CD4-positive, alpha-beta T cell (primary cell): ENCODE measurements at regions not wholly inside any gene's neighbourhood (a gene's known extent, or its start where the extent isn't known, plus 50 kb on each side); places are given as distances from the start of the nearest gene placed in this dataset.

Experiments used
- ATAC-seq: fragments of 200-7000 bp; cut with Tn5 transposase; one replicate; pipeline ENCODE4 v1.10.0; 2022; ENCODE audit warnings: mild to moderate bottlenecking; ENCODE audit not compliant: poor library complexity
- CTCF ChIA-PET: fragments of 350-600 bp; sonication (Branson Sonifier 250); formaldehyde crosslinking; loops from one replicate; lab custom pipeline; 2021; ENCODE audit warnings: antibody characterized with exemption, inconsistent platforms; lab: Charles Lee
- POLR2A ChIA-PET: fragments of 350-600 bp; sonication (Branson Sonifier 250); formaldehyde crosslinking; loops from one replicate; lab custom pipeline; 2021; ENCODE audit warnings: antibody characterized with exemption, inconsistent platforms; lab: Charles Lee
- DNase-seq, 14 experiments: peaks; one replicate each; pipeline ENCODE4 v3.0.0-alpha.2; 2013 to 2020; ENCODE audit warnings: mixed read lengths in 2 of 14
- H3K27ac ChIP-seq, 2 donors: one replicate each; pipeline versions ENCODE4 v1.5.1 to v1.7.0; 2013; ENCODE audit warnings: low read length in 2 of 2, low read depth in 1 of 2, mild to moderate bottlenecking in 1 of 2
- H3K27me3 ChIP-seq, 2 experiments: 1 replicate in 1 of 2; 2 replicates in 1 of 2; pipeline versions ENCODE4 v1.6.1 to v1.7.0; 2013; ENCODE audit warnings: low read length in 2 of 2, control low read depth in 1 of 2, mild to moderate bottlenecking in 1 of 2, moderate library complexity in 1 of 2; ENCODE audit not compliant: insufficient read depth in 2 of 2, control insufficient read depth in 1 of 2
- H3K36me3 ChIP-seq: one replicate; pipeline ENCODE4 v1.6.1; 2013; ENCODE audit warnings: low read length, control low read depth; ENCODE audit not compliant: insufficient read depth
- H3K4me1 ChIP-seq: one replicate; pipeline ENCODE4 v1.6.1; 2013; ENCODE audit warnings: low read length, control low read depth; ENCODE audit not compliant: insufficient read depth
- H3K4me3 ChIP-seq: one replicate; pipeline ENCODE4 v1.5.1; 2013; ENCODE audit warnings: mild to moderate bottlenecking, low read length, moderate library complexity
- H3K9me3 ChIP-seq, 2 experiments: 1 replicate in 1 of 2; 2 replicates in 1 of 2; pipeline versions ENCODE4 v1.6.1 to v1.7.0; 2013; ENCODE audit warnings: low read length in 2 of 2, mild to moderate bottlenecking in 2 of 2, control low read depth in 1 of 2, moderate library complexity in 1 of 2; ENCODE audit not compliant: control insufficient read depth in 1 of 2, insufficient read depth in 1 of 2
- H3K27ac Mint-ChIP-seq: one replicate; pipeline ENCODE4 v1.8.0; 2020; ENCODE audit warnings: mixed read lengths
- H3K27me3 Mint-ChIP-seq: one replicate; pipeline ENCODE4 v1.8.0; 2021; ENCODE audit warnings: mixed read lengths
- H3K36me3 Mint-ChIP-seq: one replicate; pipeline ENCODE4 v1.8.0; 2021; ENCODE audit warnings: low read depth, mixed read lengths
- H3K4me1 Mint-ChIP-seq: one replicate; pipeline ENCODE4 v1.8.0; 2021; ENCODE audit warnings: low read depth, mixed read lengths
- H3K4me3 Mint-ChIP-seq: one replicate; pipeline ENCODE4 v1.8.0; 2020; ENCODE audit warnings: mild to moderate bottlenecking, mixed read lengths
- H3K9me3 Mint-ChIP-seq: one replicate; pipeline ENCODE4 v1.8.0; 2020; ENCODE audit warnings: mixed read lengths
- CTCF ChIP-seq: fragments of 200-600 bp; IDR thresholded peaks from one replicate; pipeline ENCODE4 v1.8.0; 2022; ENCODE audit warnings: antibody characterized with exemption, mild to moderate bottlenecking
- intact Hi-C, 2 experiments: fragments of 100-400 bp; cut with DNase I in 1 of 2; cut with micrococcal nuclease in 1 of 2; formaldehyde crosslinking; loops; one replicate each; pipeline versions ENCODE4 v1.15.1 to v1.9.0; 2023 to 2025; cut with DNase I, micrococcal nuclease

GRCh38 chr5:105197531-105197930, 1634.9 kb upstream of the NUDT12 start:
- CTCF ChIA-PET: no interaction called here
- POLR2A ChIA-PET: no interaction called here
- no peak overlapping the region for H3K4me3 Mint-ChIP-seq
- H3K4me1 Mint-ChIP-seq: no peaks in the 10 kb centered on the region
- Histone ChIP-seq H3K36me3 (no peaks in the 10 kb centered on the region), H3K27ac (no peak overlapping the region), H3K4me1 (no peaks in the 10 kb centered on the region), H3K9me3 (no peaks in the 10 kb centered on the region), H3K27me3 (no peaks in the 10 kb centered on the region), H3K4me3 (no peak overlapping the region)
- H3K36me3 Mint-ChIP-seq: no peaks in the 10 kb centered on the region
- H3K9me3 Mint-ChIP-seq: no peaks in the 10 kb centered on the region
- ATAC-seq: no peak
- H3K27ac Mint-ChIP-seq: no peak overlapping the region
- no peak for TF ChIP-seq CTCF
- intact Hi-C loops: no loop called here
- DNase-seq: no peak
- no peaks in the 10 kb centered on the region for H3K27me3 Mint-ChIP-seq

GRCh38 chr5:105195765-105196164, 1633.2 kb upstream of the NUDT12 start:
- CTCF ChIA-PET: no interaction called here
- Histone ChIP-seq H3K9me3 (no peaks in the 10 kb centered on the region), H3K27ac (no peak overlapping the region), H3K36me3 (no peaks in the 10 kb centered on the region), H3K27me3 (no peaks in the 10 kb centered on the region), H3K4me1 (no peaks in the 10 kb centered on the region), H3K4me3 (no peak overlapping the region)
- no peak for TF ChIP-seq CTCF
- no peaks in the 10 kb centered on the region for H3K4me1 Mint-ChIP-seq
- H3K36me3 Mint-ChIP-seq: no peaks in the 10 kb centered on the region
- no peak overlapping the region for H3K27ac Mint-ChIP-seq
- H3K27me3 Mint-ChIP-seq: no peaks in the 10 kb centered on the region
- ATAC-seq (no peak), DNase-seq (no peak)
- H3K4me3 Mint-ChIP-seq: no peak overlapping the region
- POLR2A ChIA-PET: no interaction called here
- H3K9me3 Mint-ChIP-seq: peaks cover 2% of the 10 kb centered on the region
- intact Hi-C loops: no loop called here

GRCh38 chr5:105172918-105173317, 1610.3 kb upstream of the NUDT12 start:
- Histone ChIP-seq H3K4me1 (no peaks in the 10 kb centered on the region), H3K9me3 (no peaks in the 10 kb centered on the region), H3K36me3 (no peaks in the 10 kb centered on the region), H3K4me3 (no peak overlapping the region), H3K27ac (no peak overlapping the region), H3K27me3 (no peaks in the 10 kb centered on the region)
- POLR2A ChIA-PET: no interaction called here
- Mint-ChIP-seq H3K27ac (no peak overlapping the region), H3K36me3 (no peaks in the 10 kb centered on the region), H3K9me3 (peaks cover 10% of the 10 kb centered on the region), H3K4me1 (no peaks in the 10 kb centered on the region), H3K4me3 (no peak overlapping the region), H3K27me3 (no peaks in the 10 kb centered on the region)
- no peak for TF ChIP-seq CTCF
- intact Hi-C loops: no loop called here
- no peak for DNase-seq
- CTCF ChIA-PET: no interaction called here
- ATAC-seq: no peak
